Prostate gland (tissue), 2 donors: ENCODE measurements at regions not wholly inside any gene's neighbourhood (a gene's known extent, or its start where the extent isn't known, plus 50 kb on each side); places are given as distances from the start of the nearest gene placed in this dataset.

Experiments
- POLR2A ChIP-seq: fragments of 450-650 bp; IDR thresholded peaks from one replicate; pipeline ENCODE4 v1.6.1; 2016; ENCODE audit warnings: antibody characterized with exemption, mild to moderate bottlenecking
- POLR2AphosphoS5 ChIP-seq: sonication (generic); formaldehyde crosslinking; IDR thresholded peaks from one replicate; pipeline ENCODE4 v1.6.1; 2017; ENCODE audit warnings: antibody characterized with exemption
- TF ChIP-seq, protein P1 (sequence below), 4 experiments: fragments of 200-600 bp in 2 of 4; fragments of 450-650 bp in 2 of 4; sonication (generic) in 2 of 4; IDR thresholded peaks; 1 replicate in 3 of 4; 2 replicates in 1 of 4; pipeline ENCODE4 v1.5.1; 2016 to 2019; ENCODE audit warnings: antibody characterized with exemption in 4 of 4, mild to moderate bottlenecking in 2 of 4, moderate library complexity in 2 of 4

- TF ChIP-seq, protein P1, sequence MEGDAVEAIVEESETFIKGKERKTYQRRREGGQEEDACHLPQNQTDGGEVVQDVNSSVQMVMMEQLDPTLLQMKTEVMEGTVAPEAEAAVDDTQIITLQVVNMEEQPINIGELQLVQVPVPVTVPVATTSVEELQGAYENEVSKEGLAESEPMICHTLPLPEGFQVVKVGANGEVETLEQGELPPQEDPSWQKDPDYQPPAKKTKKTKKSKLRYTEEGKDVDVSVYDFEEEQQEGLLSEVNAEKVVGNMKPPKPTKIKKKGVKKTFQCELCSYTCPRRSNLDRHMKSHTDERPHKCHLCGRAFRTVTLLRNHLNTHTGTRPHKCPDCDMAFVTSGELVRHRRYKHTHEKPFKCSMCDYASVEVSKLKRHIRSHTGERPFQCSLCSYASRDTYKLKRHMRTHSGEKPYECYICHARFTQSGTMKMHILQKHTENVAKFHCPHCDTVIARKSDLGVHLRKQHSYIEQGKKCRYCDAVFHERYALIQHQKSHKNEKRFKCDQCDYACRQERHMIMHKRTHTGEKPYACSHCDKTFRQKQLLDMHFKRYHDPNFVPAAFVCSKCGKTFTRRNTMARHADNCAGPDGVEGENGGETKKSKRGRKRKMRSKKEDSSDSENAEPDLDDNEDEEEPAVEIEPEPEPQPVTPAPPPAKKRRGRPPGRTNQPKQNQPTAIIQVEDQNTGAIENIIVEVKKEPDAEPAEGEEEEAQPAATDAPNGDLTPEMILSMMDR (IDR thresholded peaks at IDR 0.05), result no peak
- no peak for TF ChIP-seq POLR2A
- TF ChIP-seq POLR2AphosphoS5, result no peak
Observed at GRCh38 chr19:57004418-57004817, 115.4 kb upstream of the USP29 start.
